PC-9 (cell line): ENCODE measurements at regions not wholly inside any gene's neighbourhood (a gene's known extent, or its start where the extent isn't known, plus 50 kb on each side); places are given as distances from the start of the nearest gene placed in this dataset.

Experiments
- BruUV-seq: library from RNA; stranded (reverse); fragments of 400-500 nt; replicated peaks from 2 replicates; lab custom pipeline; 2021; lab: Mats Ljungman, UMichigan
- CTCF ChIA-PET: fragments of 300-600 bp; sonication (Branson Sonifier 250); formaldehyde crosslinking; loops from one replicate; lab custom pipeline; 2022; ENCODE audit warnings: antibody characterized with exemption; lab: Charles Lee
- POLR2A ChIA-PET: fragments of 300-600 bp; sonication (Branson Sonifier 250); formaldehyde crosslinking; loops from one replicate; lab custom pipeline; 2022; ENCODE audit warnings: antibody characterized with exemption; ENCODE audit not compliant: unreplicated experiment; lab: Charles Lee
- DNase-seq, 2 experiments: peaks; one replicate each; pipeline versions ENCODE4 v3.0.0 to v3.0.0-alpha.2; 2015 to 2022; ENCODE audit warnings: mixed read lengths in 1 of 2
- H2AFZ ChIP-seq: fragments of 200-600 bp; sonication (generic); 2 replicates; pipeline ENCODE4 v1.8.1; 2017; ENCODE audit warnings: antibody characterized with exemption
- H3F3A ChIP-seq: fragments of 200-600 bp; sonication (generic); 2 replicates; pipeline ENCODE4 v1.8.1; 2017; ENCODE audit warnings: antibody characterized with exemption, mild to moderate bottlenecking, low read depth; ENCODE audit not compliant: insufficient read depth
- H3K27ac ChIP-seq: fragments of 200-600 bp; sonication (generic); 2 replicates; pipeline ENCODE4 v1.6.1; 2016; ENCODE audit warnings: mixed run types
- H3K27me3 ChIP-seq: fragments of 200-600 bp; sonication (generic); 2 replicates; pipeline ENCODE4 v1.6.1; 2016; ENCODE audit warnings: low read depth, mixed run types; ENCODE audit not compliant: insufficient read depth
- H3K36me3 ChIP-seq: fragments of 200-600 bp; sonication (generic); 2 replicates; pipeline ENCODE4 v1.6.1; 2016; ENCODE audit warnings: low read depth, mixed run types
- H3K4me1 ChIP-seq: fragments of 200-600 bp; sonication (generic); replicated peaks from 2 replicates; pipeline ENCODE4 v1.6.1; 2016; ENCODE audit warnings: mixed run types; ENCODE audit not compliant: insufficient read depth
- H3K4me2 ChIP-seq: fragments of 200-600 bp; sonication (generic); 2 replicates; pipeline ENCODE4 v1.6.1; 2017; ENCODE audit warnings: mixed run types
- H3K4me3 ChIP-seq: fragments of 200-600 bp; sonication (generic); 2 replicates; pipeline ENCODE4 v1.6.1; 2016; ENCODE audit warnings: mixed run types
- H3K79me2 ChIP-seq: fragments of 200-600 bp; sonication (generic); 2 replicates; pipeline ENCODE4 v1.6.1; 2017; ENCODE audit warnings: low read depth, mixed run types
- H3K9me2 ChIP-seq: fragments of 200-600 bp; sonication (generic); 2 replicates; pipeline ENCODE4 v1.8.1; 2017; ENCODE audit warnings: mild to moderate bottlenecking; ENCODE audit not compliant: insufficient read depth
- H3K9me3 ChIP-seq: fragments of 200-600 bp; sonication (generic); 2 replicates; pipeline ENCODE4 v1.8.1; 2016; ENCODE audit warnings: low read depth; ENCODE audit not compliant: insufficient read depth
- H4K20me1 ChIP-seq: fragments of 200-600 bp; sonication (generic); 2 replicates; pipeline ENCODE4 v1.8.1; 2017; ENCODE audit not compliant: insufficient read depth
- CTCF ChIP-seq: fragments of 200-600 bp; sonication (generic); conservative IDR thresholded peaks from 2 replicates; pipeline ENCODE4 v1.6.1; 2017; ENCODE audit warnings: mixed run types, antibody characterized with exemption, mild to moderate bottlenecking, moderate library complexity
- EZH2 ChIP-seq: fragments of 200-600 bp; sonication (generic); IDR thresholded peaks from 2 replicates; pipeline ENCODE4 v1.8.0; 2017; ENCODE audit warnings: antibody characterized with exemption, low read depth
- intact Hi-C: fragments of 100-400 bp; cut with micrococcal nuclease; formaldehyde crosslinking; loops from one replicate; pipeline ENCODE4 v1.10.0; 2022; ENCODE audit not compliant: unreplicated experiment

- H3F3A ChIP-seq = no peaks in the 10 kb centered on the region
- H3K4me2 ChIP-seq = no peak overlapping the region
- H3K4me1 ChIP-seq = no peaks in the 10 kb centered on the region
- no peak for TF ChIP-seq EZH2
- no peak for TF ChIP-seq CTCF
- H2AFZ ChIP-seq = no peak overlapping the region
- no TSS peak for BruUV-seq
- no peaks in the 10 kb centered on the region for H4K20me1 ChIP-seq
- no peak overlapping the region for H3K27ac ChIP-seq
- ChIA-PET CTCF (no interaction called here), POLR2A (no interaction called here)
- H3K9me3 ChIP-seq = no peaks in the 10 kb centered on the region
- no peak for DNase-seq
- H3K9me2 ChIP-seq = no peaks in the 10 kb centered on the region
- H3K27me3 ChIP-seq = peaks cover 10% of the 10 kb centered on the region; the same call in 1 of the 2 replicates
- intact Hi-C loops = loop anchor here (10.0 kb wide), 1 partner anchor 155 kb away; no protein-coding TSS in a partner anchor
- no peaks in the 10 kb centered on the region for H3K79me2 ChIP-seq
- no peaks in the 10 kb centered on the region for H3K36me3 ChIP-seq
- no peak overlapping the region for H3K4me3 ChIP-seq
Observed at GRCh38 chr9:95749493-95749892, 126.0 kb upstream of the ERCC6L2 start.

- Histone ChIP-seq H3F3A (no peaks in the 10 kb centered on the region), H3K27me3 (peaks cover 4% of the 10 kb centered on the region; the same call in 1 of the 2 replicates), H2AFZ (no peak overlapping the region), H3K4me2 (no peak overlapping the region), H3K9me2 (no peaks in the 10 kb centered on the region), H3K79me2 (no peaks in the 10 kb centered on the region), H3K27ac (no peak overlapping the region), H3K36me3 (no peaks in the 10 kb centered on the region), H4K20me1 (no peaks in the 10 kb centered on the region), H3K9me3 (no peaks in the 10 kb centered on the region), H3K4me1 (no peaks in the 10 kb centered on the region), H3K4me3 (no peak overlapping the region)
- ChIA-PET CTCF (no interaction called here), POLR2A (no interaction called here)
- no peak for DNase-seq
- TF ChIP-seq EZH2 (no peak), CTCF (no peak)
- intact Hi-C loops = loop anchor here (10.0 kb wide), 1 partner anchor 158 kb away; no protein-coding TSS in a partner anchor
- no TSS peak for BruUV-seq
Observed at GRCh38 chr9:95746408-95747180, 128.9 kb upstream of the ERCC6L2 start.

- Histone ChIP-seq H3K79me2 (no peaks in the 10 kb centered on the region), H3K4me3 (no peak overlapping the region), H3K4me1 (no peaks in the 10 kb centered on the region), H3K36me3 (no peaks in the 10 kb centered on the region), H3K9me2 (no peaks in the 10 kb centered on the region), H3K9me3 (no peaks in the 10 kb centered on the region), H3K27me3 (peaks cover 4% of the 10 kb centered on the region; the same call in 1 of the 2 replicates), H3F3A (no peaks in the 10 kb centered on the region), H3K27ac (no peak overlapping the region), H3K4me2 (no peak overlapping the region), H2AFZ (no peak overlapping the region), H4K20me1 (no peaks in the 10 kb centered on the region)
- ChIA-PET CTCF (no interaction called here), POLR2A (no interaction called here)
- DNase-seq = no peak
- TF ChIP-seq EZH2 (no peak), CTCF (no peak)
- BruUV-seq = no TSS peak
- intact Hi-C loops = loop anchor here (10.0 kb wide), 1 partner anchor 162 kb away; no protein-coding TSS in a partner anchor
Observed at GRCh38 chr9:95742821-95743220, 132.7 kb upstream of the ERCC6L2 start.
